Suppressor macrophage treated with lipopolysaccharide for 4 hours (primary cell): ENCODE measurements at regions not wholly inside any gene's neighbourhood (a gene's known extent, or its start where the extent isn't known, plus 50 kb on each side); places are given as distances from the start of the nearest gene placed in this dataset.

Experiments used
- DNase-seq: peaks from one replicate; pipeline ENCODE4 v3.0.0-alpha.2; 2020

- DNase-seq = no peak
Observed at GRCh38 chr11:13225038-13226001, 52.3 kb upstream of the BMAL1 start.

DNA sequence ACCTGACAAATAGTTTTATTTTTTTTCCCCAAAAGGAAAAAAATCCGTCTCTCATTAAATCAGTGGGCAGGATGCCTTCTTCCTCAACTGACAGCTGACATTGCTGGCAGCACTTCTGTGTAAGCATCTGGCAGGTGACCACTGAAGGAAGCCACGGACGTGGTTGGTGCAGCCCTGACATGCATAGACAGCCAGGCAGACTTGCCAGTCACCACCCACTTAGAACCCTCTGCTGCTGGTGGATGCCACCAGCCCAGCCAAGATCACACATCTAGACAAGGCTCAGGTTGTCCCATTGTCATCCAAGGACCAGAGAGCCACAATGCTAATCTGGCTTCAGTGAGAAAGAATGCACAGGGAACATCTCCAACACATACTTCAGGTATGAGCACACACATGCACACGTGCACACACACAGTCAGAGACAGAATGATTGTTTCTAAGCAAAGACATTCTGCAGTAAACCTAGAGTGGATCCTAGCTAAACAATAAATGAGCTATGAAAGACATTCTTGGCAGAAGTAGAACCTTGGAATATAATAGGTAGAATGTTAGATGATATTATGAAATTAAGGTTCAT is 49.8 kb upstream of the BMAL1 start:
- no peak for DNase-seq
